Chondrocyte (in vitro differentiated cells): ENCODE measurements at regions not wholly inside any gene's neighbourhood (a gene's known extent, or its start where the extent isn't known, plus 50 kb on each side); places are given as distances from the start of the nearest gene placed in this dataset.
"Not testable (repeated sequence)": the region's sequence is repeated elsewhere in the genome, so short reads cannot be mapped to it uniquely, and the experiment has no call there.

Experiments used
- DNase-seq: peaks from one replicate; pipeline ENCODE4 v3.0.0; 2021; ENCODE audit warnings: mixed read lengths, low spot score
- H3K27ac Mint-ChIP-seq: one replicate; pipeline ENCODE4 v1.8.0; 2021; ENCODE audit warnings: mild to moderate bottlenecking, moderate library complexity, mixed read lengths; ENCODE audit not compliant: unreplicated experiment
- H3K27me3 Mint-ChIP-seq: 2 replicates; pipeline ENCODE4 v1.8.0; 2021; ENCODE audit warnings: low read depth, mixed read lengths
- H3K36me3 Mint-ChIP-seq: 2 replicates; pipeline ENCODE4 v1.8.0; 2021; ENCODE audit warnings: low read depth, mixed read lengths
- H3K4me1 Mint-ChIP-seq: 2 replicates; pipeline ENCODE4 v1.8.0; 2021; ENCODE audit warnings: low read depth, mild to moderate bottlenecking, mixed read lengths
- H3K4me3 Mint-ChIP-seq: one replicate; pipeline ENCODE4 v1.8.0; 2021; ENCODE audit warnings: mild to moderate bottlenecking, moderate library complexity, mixed read lengths; ENCODE audit not compliant: unreplicated experiment
- H3K9me3 Mint-ChIP-seq: 2 replicates; pipeline ENCODE4 v1.8.0; 2021; ENCODE audit warnings: low read depth, mixed read lengths
- CTCF ChIP-seq: fragments of 200-600 bp; sonication (generic); IDR thresholded peaks from 2 replicates; pipeline ENCODE4 v1.5.0; 2021; ENCODE audit warnings: antibody characterized with exemption, mild to moderate bottlenecking, moderate library complexity

GRCh38 chr16:59336136-59336695, 602.1 kb upstream of the GOT2 start:
- DNase-seq: no peak
- peaks cover 9% of the 10 kb centered on the region for H3K27me3 Mint-ChIP-seq
- no peaks in the 10 kb centered on the region for H3K9me3 Mint-ChIP-seq
- H3K4me1 Mint-ChIP-seq: no peaks in the 10 kb centered on the region
- H3K4me3 Mint-ChIP-seq: no peak overlapping the region
- H3K27ac Mint-ChIP-seq: no peak overlapping the region
- TF ChIP-seq CTCF: no peak
- no peaks in the 10 kb centered on the region for H3K36me3 Mint-ChIP-seq

- H3K36me3 Mint-ChIP-seq, H3K27me3 Mint-ChIP-seq, H3K4me1 Mint-ChIP-seq, H3K9me3 Mint-ChIP-seq, DNase-seq, H3K4me3 Mint-ChIP-seq, H3K27ac Mint-ChIP-seq: not testable (repeated sequence)
Measured at GRCh38 chr16:59331708-59332107, 597.6 kb upstream of the GOT2 start.

GRCh38 chr16:59330019-59330670, 596.0 kb upstream of the GOT2 start:
- no peak for TF ChIP-seq CTCF
- peaks cover 6% of the 10 kb centered on the region for H3K4me1 Mint-ChIP-seq
- no peaks in the 10 kb centered on the region for H3K9me3 Mint-ChIP-seq
- H3K27ac Mint-ChIP-seq: no peak overlapping the region
- H3K4me3 Mint-ChIP-seq: no peak overlapping the region
- no peak for DNase-seq
- H3K36me3 Mint-ChIP-seq: no peaks in the 10 kb centered on the region
- H3K27me3 Mint-ChIP-seq: peaks cover 3% of the 10 kb centered on the region

GRCh38 chr16:59328961-59329360, 594.8 kb upstream of the GOT2 start:
- Mint-ChIP-seq H3K27me3 (peaks cover 3% of the 10 kb centered on the region), H3K4me1 (peaks cover 13% of the 10 kb centered on the region), H3K27ac (no peak overlapping the region), H3K4me3 (no peak overlapping the region), H3K36me3 (no peaks in the 10 kb centered on the region), H3K9me3 (peaks cover 2% of the 10 kb centered on the region)
- no peak for DNase-seq
- no peak for TF ChIP-seq CTCF

GRCh38 chr16:59327894-59328293, 593.8 kb upstream of the GOT2 start:
- Mint-ChIP-seq H3K27ac (no peak overlapping the region), H3K4me3 (no peak overlapping the region), H3K4me1 (peaks cover 13% of the 10 kb centered on the region), H3K9me3 (peaks cover 2% of the 10 kb centered on the region), H3K27me3 (peaks cover 3% of the 10 kb centered on the region), H3K36me3 (no peaks in the 10 kb centered on the region)
- no peak for TF ChIP-seq CTCF
- DNase-seq: no peak

GRCh38 chr16:59326955-59327354, 592.8 kb upstream of the GOT2 start:
- Mint-ChIP-seq H3K4me1 (peaks cover 13% of the 10 kb centered on the region), H3K27ac (no peak overlapping the region), H3K9me3 (peaks cover 2% of the 10 kb centered on the region), H3K27me3 (peaks cover 3% of the 10 kb centered on the region), H3K36me3 (no peaks in the 10 kb centered on the region), H3K4me3 (no peak overlapping the region)
- TF ChIP-seq CTCF: no peak
- no peak for DNase-seq
